SK-N-SH treated with all-trans-retinoic acid at 6 μM for 48 hours (cell line): ENCODE measurements at regions not wholly inside any gene's neighbourhood (a gene's known extent, or its start where the extent isn't known, plus 50 kb on each side); places are given as distances from the start of the nearest gene placed in this dataset.

Source experiments
- ATAC-seq: fragments of 200-7000 bp; cut with Tn5 transposase; 3 replicates; pipeline ENCODE4 v1.9.1; 2020; ENCODE audit warnings: mild to moderate bottlenecking, moderate library complexity
- ARNTL ChIP-seq: fragments of 450-650 bp; formaldehyde crosslinking; IDR thresholded peaks from 2 replicates; pipeline ENCODE4 v1.5.0; 2020; ENCODE audit warnings: low read depth, mild to moderate bottlenecking, moderate library complexity, borderline replicate concordance
- BACH2 ChIP-seq: fragments of 250-450 bp; sonication (Bioruptor Pico); IDR thresholded peaks from 2 replicates; pipeline ENCODE4 v1.9.0; 2021; ENCODE audit warnings: mild to moderate bottlenecking, borderline replicate concordance
- CSRNP3 ChIP-seq: fragments of 250-450 bp; sonication (Bioruptor Pico); IDR thresholded peaks from 2 replicates; pipeline ENCODE4 v1.5.1; 2021; ENCODE audit warnings: mild to moderate bottlenecking, moderate library complexity
- GLIS3 ChIP-seq: fragments of 250-450 bp; sonication (Bioruptor Pico); IDR thresholded peaks from 2 replicates; pipeline ENCODE4 v1.5.0; 2020; ENCODE audit warnings: mild to moderate bottlenecking, moderate library complexity
- ISL1 ChIP-seq: fragments of 250-450 bp; sonication (Bioruptor Pico); IDR thresholded peaks from 2 replicates; pipeline ENCODE4 v2.1.2; 2022; ENCODE audit warnings: mild to moderate bottlenecking, moderate library complexity
- OSR1 ChIP-seq: fragments of 250-450 bp; sonication (Bioruptor Pico); IDR thresholded peaks from 2 replicates; pipeline ENCODE4 v1.8.0; 2022; ENCODE audit warnings: moderate library complexity, mild to moderate bottlenecking, inconsistent platforms
- PPARA ChIP-seq: fragments of 250-450 bp; sonication (Bioruptor Pico); IDR thresholded peaks from 2 replicates; pipeline ENCODE4 v1.5.0; 2020; ENCODE audit warnings: mild to moderate bottlenecking, borderline replicate concordance
- SNAI2 ChIP-seq: fragments of 250-450 bp; sonication (Bioruptor Pico); IDR thresholded peaks from 2 replicates; pipeline ENCODE4 v1.5.0; 2020; ENCODE audit warnings: mild to moderate bottlenecking, moderate library complexity
- TCF4 ChIP-seq: fragments of 250-450 bp; sonication (Bioruptor Pico); IDR thresholded peaks from 2 replicates; pipeline ENCODE4 v1.8.0; 2021; ENCODE audit warnings: mild to moderate bottlenecking, moderate library complexity, borderline replicate concordance
- TOX ChIP-seq: fragments of 250-450 bp; sonication (Bioruptor Pico); IDR thresholded peaks from 2 replicates; pipeline ENCODE4 v1.8.0; 2021; ENCODE audit warnings: mild to moderate bottlenecking, moderate library complexity, borderline replicate concordance
- TSHZ2 ChIP-seq: fragments of 250-450 bp; sonication (Bioruptor Pico); IDR thresholded peaks from 2 replicates; pipeline ENCODE4 v1.5.0; 2020; ENCODE audit warnings: mild to moderate bottlenecking, moderate library complexity
- ZC3H10 ChIP-seq: fragments of 250-450 bp; sonication (Bioruptor Pico); IDR thresholded peaks from 2 replicates; pipeline ENCODE4 v1.5.1; 2021; ENCODE audit warnings: mild to moderate bottlenecking, moderate library complexity
- ZFP3 ChIP-seq: fragments of 250-450 bp; sonication (Bioruptor Pico); IDR thresholded peaks from 2 replicates; pipeline ENCODE4 v1.5.0; 2020; ENCODE audit warnings: mild to moderate bottlenecking, moderate library complexity
- ZFP30 ChIP-seq: fragments of 450-650 bp; formaldehyde crosslinking; IDR thresholded peaks from 2 replicates; pipeline ENCODE4 v1.5.0; 2022; ENCODE audit warnings: mild to moderate bottlenecking, moderate library complexity
- ZNF565 ChIP-seq: fragments of 450-650 bp; formaldehyde crosslinking; conservative IDR thresholded peaks from 2 replicates; pipeline ENCODE4 v1.5.0; 2020; ENCODE audit warnings: low read depth, mild to moderate bottlenecking, moderate library complexity
- ZNF70 ChIP-seq: fragments of 450-650 bp; formaldehyde crosslinking; IDR thresholded peaks from 2 replicates; pipeline ENCODE4 v1.5.0; 2020; ENCODE audit warnings: mild to moderate bottlenecking, moderate library complexity
- ZNF8 ChIP-seq: fragments of 450-650 bp; formaldehyde crosslinking; IDR thresholded peaks from 2 replicates; pipeline ENCODE4 v1.5.0; 2020; ENCODE audit warnings: mild to moderate bottlenecking, moderate library complexity
- TF ChIP-seq, protein P1 (sequence below): fragments of 250-450 bp; sonication (Bioruptor Pico); IDR thresholded peaks from 2 replicates; pipeline ENCODE4 v1.8.0; 2020; ENCODE audit warnings: mild to moderate bottlenecking, moderate library complexity, borderline replicate concordance

- TF ChIP-seq TCF4 (CRISPR knock-in tag) (no peak), OSR1 (no peak), TSHZ2 (CRISPR knock-in tag) (no peak), SNAI2 (CRISPR knock-in tag) (no peak), ZNF70 (CRISPR knock-in tag) (no peak)
- TF ChIP-seq, all 23 proteins: peak for 0
These were observed 1514.8 kb downstream of the RPA4 start for GRCh38 chrX:98398542-98398941.

DNA sequence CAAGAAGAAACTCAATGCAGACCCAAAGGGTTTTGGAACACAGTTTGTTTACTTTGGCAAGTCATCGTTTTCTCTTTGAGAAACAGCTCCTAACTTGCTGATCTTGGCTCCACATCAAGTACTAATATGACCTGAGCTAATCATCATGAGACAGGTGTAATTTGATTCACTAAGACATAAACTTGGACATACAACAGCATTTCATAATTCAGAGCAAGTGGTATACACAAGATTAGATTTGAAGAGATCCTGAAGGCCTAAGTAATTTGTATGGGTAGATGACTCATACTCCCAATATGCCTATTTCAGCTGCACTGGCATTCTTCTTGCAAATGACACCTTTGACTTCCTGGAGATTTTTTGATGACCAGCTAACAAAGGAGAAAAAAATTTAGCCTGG lies 1521.7 kb downstream of the RPA4 start:
- peak; percentile 60 for ATAC-seq
- TF ChIP-seq ZC3H10 (CRISPR knock-in tag) (peak; percentile 61), ZNF70 (CRISPR knock-in tag) (no peak), TOX (CRISPR knock-in tag) (peak; percentile 55)

More at GRCh38 chrX:98398542-98398941, 1514.8 kb downstream of the RPA4 start:
- ATAC-seq, result no peak

DNA sequence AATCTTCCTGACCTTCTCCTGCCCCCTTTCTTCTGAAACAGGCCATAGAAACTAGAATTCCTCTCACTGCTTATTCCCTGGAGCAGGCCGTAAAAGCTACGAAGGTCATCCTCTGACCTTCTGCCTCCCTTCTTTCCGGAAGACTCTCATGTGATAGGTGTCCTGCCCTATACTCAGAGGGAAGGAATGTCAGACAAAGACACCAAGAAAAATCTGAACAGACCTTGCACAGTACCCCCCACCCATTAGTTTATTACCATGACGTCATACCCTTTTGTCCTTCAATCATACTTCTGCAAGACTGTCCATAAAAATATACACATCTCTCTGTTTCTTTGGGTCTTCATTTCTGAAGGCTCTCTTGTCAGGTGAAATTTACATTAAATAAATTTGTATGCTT lies 1523.9 kb downstream of the RPA4 start:
- TF ChIP-seq, protein P1, sequence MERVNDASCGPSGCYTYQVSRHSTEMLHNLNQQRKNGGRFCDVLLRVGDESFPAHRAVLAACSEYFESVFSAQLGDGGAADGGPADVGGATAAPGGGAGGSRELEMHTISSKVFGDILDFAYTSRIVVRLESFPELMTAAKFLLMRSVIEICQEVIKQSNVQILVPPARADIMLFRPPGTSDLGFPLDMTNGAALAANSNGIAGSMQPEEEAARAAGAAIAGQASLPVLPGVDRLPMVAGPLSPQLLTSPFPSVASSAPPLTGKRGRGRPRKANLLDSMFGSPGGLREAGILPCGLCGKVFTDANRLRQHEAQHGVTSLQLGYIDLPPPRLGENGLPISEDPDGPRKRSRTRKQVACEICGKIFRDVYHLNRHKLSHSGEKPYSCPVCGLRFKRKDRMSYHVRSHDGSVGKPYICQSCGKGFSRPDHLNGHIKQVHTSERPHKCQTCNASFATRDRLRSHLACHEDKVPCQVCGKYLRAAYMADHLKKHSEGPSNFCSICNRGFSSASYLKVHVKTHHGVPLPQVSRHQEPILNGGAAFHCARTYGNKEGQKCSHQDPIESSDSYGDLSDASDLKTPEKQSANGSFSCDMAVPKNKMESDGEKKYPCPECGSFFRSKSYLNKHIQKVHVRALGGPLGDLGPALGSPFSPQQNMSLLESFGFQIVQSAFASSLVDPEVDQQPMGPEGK (CRISPR knock-in tag), result no peak
- TF ChIP-seq BACH2 (CRISPR knock-in tag) (no peak), TSHZ2 (CRISPR knock-in tag) (no peak), ARNTL (CRISPR knock-in tag) (no peak), ZNF8 (CRISPR knock-in tag) (no peak)
- no peak for ATAC-seq

GRCh38 chrX:98409867-98410266 lies 1526.2 kb downstream of the RPA4 start:
- TF ChIP-seq CSRNP3 (no peak), ZNF70 (CRISPR knock-in tag) (no peak), PPARA (CRISPR knock-in tag) (no peak), ZFP3 (CRISPR knock-in tag) (no peak), TCF4 (CRISPR knock-in tag) (no peak), ARNTL (CRISPR knock-in tag) (no peak), ZC3H10 (CRISPR knock-in tag) (no peak), GLIS3 (CRISPR knock-in tag) (no peak), ZNF565 (CRISPR knock-in tag) (no peak), BACH2 (CRISPR knock-in tag) (no peak), ZNF8 (CRISPR knock-in tag) (no peak), ISL1 (no peak), OSR1 (no peak), TSHZ2 (CRISPR knock-in tag) (no peak), ZFP30 (CRISPR knock-in tag) (no peak), TOX (CRISPR knock-in tag) (no peak)
- TF ChIP-seq, protein P1 (CRISPR knock-in tag), result no peak
- TF ChIP-seq, all 23 proteins: peak for 0
- no peak for ATAC-seq
